H1 (cell line): ENCODE measurements at regions not wholly inside any gene's neighbourhood (a gene's known extent, or its start where the extent isn't known, plus 50 kb on each side); places are given as distances from the start of the nearest gene placed in this dataset.

Source experiments
- CTCF ChIA-PET: fragments of 300-600 bp; sonication (Branson Sonifier 250); formaldehyde crosslinking; loops from one replicate; lab custom pipeline; 2021; ENCODE audit not compliant: partially characterized antibody; lab: Charles Lee
- POLR2A ChIA-PET: fragments of 300-600 bp; sonication (Branson Sonifier 250); formaldehyde crosslinking; loops from one replicate; lab custom pipeline; 2021; ENCODE audit warnings: inconsistent platforms; ENCODE audit not compliant: partially characterized antibody; lab: Charles Lee
- DNase-seq, 2 experiments: peaks; one replicate each; pipeline versions ENCODE4 v3.0.0 to v3.0.0-alpha.2; 2010 to 2022; ENCODE audit warnings: low spot score in 2 of 2, low read depth in 1 of 2, mixed read lengths in 1 of 2
- FAIRE-seq: peaks from 2 replicates; lab custom pipeline; 2011; peaks lifted over from hg19 to GRCh38; lab: Jason Lieb, UNC
- H2AFZ ChIP-seq: 2 replicates; pipeline ENCODE4 v1.8.1; 2012; ENCODE audit warnings: low read length, inconsistent platforms
- H2AK5ac ChIP-seq: 2 replicates; pipeline ENCODE4 v1.6.1; 2013; ENCODE audit warnings: low read depth, low read length
- H2BK120ac ChIP-seq: replicated peaks from 2 replicates; pipeline ENCODE3; 2013; ENCODE audit warnings: low read depth, low read length, inconsistent platforms
- H2BK12ac ChIP-seq: 2 replicates; pipeline ENCODE4 v1.6.1; 2013; ENCODE audit warnings: low read depth, low read length
- H2BK15ac ChIP-seq: 2 replicates; pipeline ENCODE4 v1.6.1; 2013; ENCODE audit warnings: low read length
- H2BK20ac ChIP-seq: 2 replicates; pipeline ENCODE4 v1.6.1; 2013; ENCODE audit warnings: low read length
- H2BK5ac ChIP-seq: 2 replicates; pipeline ENCODE4 v1.6.1; 2013; ENCODE audit warnings: low read depth, low read length
- H3K14ac ChIP-seq: 2 replicates; pipeline ENCODE4 v1.6.1; 2013; ENCODE audit warnings: inconsistent platforms; ENCODE audit not compliant: insufficient read length
- H3K18ac ChIP-seq: 2 replicates; pipeline ENCODE4 v1.6.1; 2013; ENCODE audit warnings: low read length; ENCODE audit errors: extremely low read depth
- H3K23ac ChIP-seq: 2 replicates; pipeline ENCODE4 v1.6.1; 2013; ENCODE audit warnings: inconsistent platforms; ENCODE audit not compliant: insufficient read length
- H3K23me2 ChIP-seq: 2 replicates; pipeline ENCODE4 v1.6.1; 2013; ENCODE audit warnings: low read depth, low read length
- H3K27ac ChIP-seq: 2 replicates; pipeline ENCODE4 v1.6.1; 2011; ENCODE audit warnings: low read depth, low read length, inconsistent platforms
- H3K27me3 ChIP-seq, 4 experiments: replicated peaks in 1 of 4; 1 replicate in 1 of 4; 2 replicates in 3 of 4; pipeline versions ENCODE4 v1.6.1 to v1.8.1; 2011 to 2013; ENCODE audit warnings: low read length in 3 of 4, mild to moderate bottlenecking in 3 of 4, inconsistent platforms in 2 of 4, mixed read lengths in 2 of 4, moderate library complexity in 1 of 4; ENCODE audit not compliant: control insufficient read depth in 3 of 4, insufficient read depth in 3 of 4; ENCODE audit errors: extremely low read depth in 1 of 4
- H3K36me3 ChIP-seq, 4 experiments: 2 replicates each; pipeline versions ENCODE4 v1.6.1 to v1.8.1; 2011 to 2013; ENCODE audit warnings: mild to moderate bottlenecking in 4 of 4, low read length in 3 of 4, moderate library complexity in 2 of 4, control low read depth in 1 of 4, inconsistent platforms in 1 of 4; ENCODE audit not compliant: insufficient read depth in 4 of 4, control insufficient read depth in 2 of 4
- H3K4ac ChIP-seq: replicated peaks from 2 replicates; pipeline ENCODE3; 2013; ENCODE audit warnings: low read length, low read depth, mixed read lengths, inconsistent platforms; ENCODE audit not compliant: insufficient read length
- H3K4me1 ChIP-seq, 4 experiments: replicated peaks in 1 of 4; 1 replicate in 1 of 4; 2 replicates in 3 of 4; pipeline versions ENCODE4 v1.6.1 to v1.8.1; 2011 to 2013; ENCODE audit warnings: low read length in 3 of 4, inconsistent platforms in 2 of 4, mixed read lengths in 1 of 4; ENCODE audit not compliant: insufficient read depth in 4 of 4, control insufficient read depth in 3 of 4
- H3K4me2 ChIP-seq, 2 experiments: 2 replicates each; pipeline versions ENCODE4 v1.6.1 to v1.8.1; 2011 to 2013; ENCODE audit warnings: low read depth in 2 of 2, low read length in 2 of 2, control low read depth in 1 of 2, inconsistent platforms in 1 of 2, mild to moderate bottlenecking in 1 of 2; ENCODE audit not compliant: insufficient read depth in 1 of 2
- H3K4me3 ChIP-seq, 4 experiments: fragments of 200-600, 300-600 bp in 1 of 4; sonication (generic), shearing (Covaris generic), sonication (Bioruptor Twin) in 1 of 4; 2 replicates each; pipeline versions ENCODE4 v1.5.1 to v1.8.1; 2011 to 2016; ENCODE audit warnings: low read length in 4 of 4, low read depth in 3 of 4, control low read depth in 2 of 4, inconsistent platforms in 2 of 4, mild to moderate bottlenecking in 2 of 4, mixed read lengths in 1 of 4, moderate library complexity in 1 of 4; ENCODE audit not compliant: insufficient read depth in 2 of 4; ENCODE audit errors: extremely low read depth in 1 of 4
- H3K56ac ChIP-seq: replicated peaks from 2 replicates; pipeline ENCODE3; 2013; ENCODE audit warnings: low read depth, mild to moderate bottlenecking, mixed read lengths, low read length, inconsistent platforms; ENCODE audit not compliant: insufficient read length
- H3K79me1 ChIP-seq: 2 replicates; pipeline ENCODE4 v1.6.1; 2013; ENCODE audit warnings: low read depth, low read length, control low read depth
- H3K79me2 ChIP-seq, 2 experiments: 2 replicates each; pipeline versions ENCODE4 v1.6.1 to v1.8.1; 2012 to 2013; ENCODE audit warnings: low read length in 2 of 2, mild to moderate bottlenecking in 2 of 2, inconsistent platforms in 1 of 2; ENCODE audit not compliant: insufficient read depth in 2 of 2, control insufficient read depth in 1 of 2
- H3K9ac ChIP-seq, 4 experiments: replicated peaks in 1 of 4; 1 replicate in 1 of 4; 2 replicates in 3 of 4; pipeline versions ENCODE4 v1.6.1 to v1.8.1; 2011 to 2013; ENCODE audit warnings: low read depth in 3 of 4, low read length in 3 of 4, control low read depth in 2 of 4, mild to moderate bottlenecking in 2 of 4, moderate library complexity in 2 of 4, inconsistent platforms in 1 of 4; ENCODE audit errors: extremely low read depth in 1 of 4
- H3K9me3 ChIP-seq, 2 experiments: 2 replicates each; pipeline versions ENCODE4 v1.6.1 to v1.8.1; 2012 to 2013; ENCODE audit warnings: mild to moderate bottlenecking in 2 of 2, moderate library complexity in 2 of 2, control low read depth in 1 of 2, inconsistent platforms in 1 of 2, low read depth in 1 of 2, low read length in 1 of 2, mixed read lengths in 1 of 2; ENCODE audit not compliant: insufficient read depth in 2 of 2
- H4K20me1 ChIP-seq, 2 experiments: replicated peaks in 1 of 2; 2 replicates each; pipeline versions ENCODE3 to v1.8.1; 2011 to 2013; ENCODE audit warnings: inconsistent platforms in 2 of 2, low read length in 2 of 2, mild to moderate bottlenecking in 1 of 2; ENCODE audit not compliant: insufficient read depth in 2 of 2, control insufficient read depth in 1 of 2
- H4K5ac ChIP-seq: 2 replicates; pipeline ENCODE4 v1.6.1; 2013; ENCODE audit warnings: low read length, low read depth, mixed read lengths, inconsistent platforms; ENCODE audit not compliant: insufficient read length
- H4K8ac ChIP-seq: 2 replicates; pipeline ENCODE4 v1.8.0; 2013; ENCODE audit warnings: mild to moderate bottlenecking, moderate library complexity, low read length, inconsistent platforms; ENCODE audit not compliant: insufficient read depth; ENCODE audit errors: extremely low read depth
- H4K91ac ChIP-seq: replicated peaks from 2 replicates; pipeline ENCODE3; 2013; ENCODE audit warnings: low read length, mixed read lengths, inconsistent platforms; ENCODE audit not compliant: insufficient read length
- ATF2 ChIP-seq: IDR thresholded peaks from 2 replicates; pipeline ENCODE4 v1.6.1; 2012; ENCODE audit warnings: low read length, inconsistent platforms
- CBX5 ChIP-seq: fragments of 300-800, 300-1000 bp; sonication (generic); IDR thresholded peaks from 2 replicates; pipeline ENCODE4 v1.7.1; 2016; ENCODE audit warnings: antibody characterized with exemption, low read length, low read depth
- EZH2 ChIP-seq: fragments of 200-600 bp; sonication (generic); IDR thresholded peaks from 2 replicates; pipeline ENCODE4 v1.7.1; 2012; ENCODE audit warnings: low read depth, mild to moderate bottlenecking, moderate library complexity, low read length, inconsistent platforms; ENCODE audit not compliant: severe bottlenecking
- PHF8 ChIP-seq: fragments of 200-600 bp; sonication (generic); conservative IDR thresholded peaks from 2 replicates; pipeline ENCODE4 v1.7.1; 2012; ENCODE audit warnings: low read depth, mild to moderate bottlenecking, inconsistent platforms, low read length, moderate library complexity
- TAF7 ChIP-seq: optimal IDR thresholded peaks from 2 replicates; pipeline ENCODE3; 2011; ENCODE audit warnings: low read depth, mild to moderate bottlenecking, inconsistent platforms, low read length, moderate library complexity, borderline replicate concordance
- ZNF274 ChIP-seq: IDR thresholded peaks from 2 replicates; pipeline ENCODE4 v1.7.0; 2012; ENCODE audit warnings: low read length, borderline replicate concordance; ENCODE audit errors: extremely low read depth
- WGBS, 2 experiments: shearing (Covaris generic) in 1 of 2; methylation state at CpG; one replicate each; pipeline versions ENCODE4 v1.1.6 to v1.1.7; 2013 to 2015; ENCODE audit warnings: low lambda C conversion rate in 2 of 2, mixed read lengths in 2 of 2, inconsistent platforms in 1 of 2, low coverage in 1 of 2, missing lambda C conversion rate in 1 of 2; ENCODE audit not compliant: insufficient replicate concordance in 2 of 2, insufficient coverage in 1 of 2, insufficient read length in 1 of 2; ENCODE audit errors: extremely low coverage in 1 of 2, missing lambda C conversion rate in 1 of 2; 5-methylcytosine and 5-hydroxymethylcytosine counted together

- WGBS, 2 experiments: 86% methylated on average over 1 of the region's 1 CpG; no CpG with 5 or more reads in 1 of the 2 experiments
- Histone ChIP-seq H2AK5ac (no peak overlapping the region), H3K14ac (no peak overlapping the region), H3K56ac (no peak overlapping the region), H3K18ac (no peak overlapping the region), H3K4me1 (no peaks in the 10 kb centered on the region), H3K79me2 (no peaks in the 10 kb centered on the region), H2BK12ac (no peak overlapping the region), H3K4me3 (no peak overlapping the region), H2BK5ac (no peak overlapping the region), H4K20me1 (no peaks in the 10 kb centered on the region), H3K23ac (no peak overlapping the region), H4K8ac (no peak overlapping the region), H3K9me3 (no peaks in the 10 kb centered on the region), H2BK20ac (no peak overlapping the region), H3K9ac (no peak overlapping the region), H2BK15ac (no peak overlapping the region), H3K27ac (no peak overlapping the region; the same call in 1 of the 2 replicates), H3K4ac (no peak overlapping the region), H3K4me2 (no peak overlapping the region), H3K23me2 (no peaks in the 10 kb centered on the region), H3K36me3 (no peaks in the 10 kb centered on the region), H3K79me1 (no peaks in the 10 kb centered on the region), H4K91ac (no peak overlapping the region), H4K5ac (no peak overlapping the region), H2AFZ (peak overlapping the region; percentile 67; the same call in 1 of the 2 replicates), H3K27me3 (no peaks in the 10 kb centered on the region), H2BK120ac (no peak overlapping the region)
- CTCF ChIA-PET: no interaction called here
- DNase-seq: no peak
- POLR2A ChIA-PET: no interaction called here
- no peak for FAIRE-seq
- no peak for TF ChIP-seq PHF8
- TF ChIP-seq CBX5: no peak
- TF ChIP-seq ATF2: no peak
- TF ChIP-seq ZNF274: no peak
- no peak for TF ChIP-seq TAF7
- no peak for TF ChIP-seq EZH2
Measured at GRCh38 chr3:166453478-166453877, 616.3 kb upstream of the BCHE start.
